HG02623 (cell line): ENCODE measurements at regions not wholly inside any gene's neighbourhood (a gene's known extent, or its start where the extent isn't known, plus 50 kb on each side); places are given as distances from the start of the nearest gene placed in this dataset.
A peak's percentile ranks its signal among the peaks of the same experiment; 100 is the strongest.

Source experiments
- ATAC-seq: cut with Tn5 transposase; IDR thresholded peaks from one replicate; pipeline ENCODE4 v1.9.1; 2021; ENCODE audit warnings: moderate library complexity; ENCODE audit not compliant: unreplicated experiment

- ATAC-seq, result no peak
Observed at GRCh38 chr3:72313308-72313707, 528.4 kb upstream of the PROK2 start.

GRCh38 chr3:72312339-72312738, 527.4 kb upstream of the PROK2 start:
- ATAC-seq, result no peak

DNA sequence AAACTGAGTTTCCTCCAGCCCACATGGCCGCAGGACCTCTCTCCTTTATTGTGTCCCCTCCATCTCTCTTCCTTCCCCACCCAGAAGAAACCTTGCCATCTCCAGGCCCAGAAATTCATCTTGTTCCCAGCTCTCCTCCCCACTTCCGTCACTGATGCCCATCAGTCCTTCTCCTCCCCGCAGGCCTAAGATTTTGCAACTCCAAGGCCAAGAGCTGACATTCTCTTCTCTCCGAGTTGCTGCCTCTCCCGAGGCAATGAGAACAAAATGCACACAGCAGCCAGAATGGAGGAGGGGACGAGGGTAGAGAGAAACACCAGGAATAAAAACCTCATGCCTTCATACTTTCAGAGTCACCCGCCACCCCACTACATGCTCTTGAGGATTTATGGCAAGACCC, 526.5 kb upstream of the PROK2 start:
- no peak for ATAC-seq

DNA sequence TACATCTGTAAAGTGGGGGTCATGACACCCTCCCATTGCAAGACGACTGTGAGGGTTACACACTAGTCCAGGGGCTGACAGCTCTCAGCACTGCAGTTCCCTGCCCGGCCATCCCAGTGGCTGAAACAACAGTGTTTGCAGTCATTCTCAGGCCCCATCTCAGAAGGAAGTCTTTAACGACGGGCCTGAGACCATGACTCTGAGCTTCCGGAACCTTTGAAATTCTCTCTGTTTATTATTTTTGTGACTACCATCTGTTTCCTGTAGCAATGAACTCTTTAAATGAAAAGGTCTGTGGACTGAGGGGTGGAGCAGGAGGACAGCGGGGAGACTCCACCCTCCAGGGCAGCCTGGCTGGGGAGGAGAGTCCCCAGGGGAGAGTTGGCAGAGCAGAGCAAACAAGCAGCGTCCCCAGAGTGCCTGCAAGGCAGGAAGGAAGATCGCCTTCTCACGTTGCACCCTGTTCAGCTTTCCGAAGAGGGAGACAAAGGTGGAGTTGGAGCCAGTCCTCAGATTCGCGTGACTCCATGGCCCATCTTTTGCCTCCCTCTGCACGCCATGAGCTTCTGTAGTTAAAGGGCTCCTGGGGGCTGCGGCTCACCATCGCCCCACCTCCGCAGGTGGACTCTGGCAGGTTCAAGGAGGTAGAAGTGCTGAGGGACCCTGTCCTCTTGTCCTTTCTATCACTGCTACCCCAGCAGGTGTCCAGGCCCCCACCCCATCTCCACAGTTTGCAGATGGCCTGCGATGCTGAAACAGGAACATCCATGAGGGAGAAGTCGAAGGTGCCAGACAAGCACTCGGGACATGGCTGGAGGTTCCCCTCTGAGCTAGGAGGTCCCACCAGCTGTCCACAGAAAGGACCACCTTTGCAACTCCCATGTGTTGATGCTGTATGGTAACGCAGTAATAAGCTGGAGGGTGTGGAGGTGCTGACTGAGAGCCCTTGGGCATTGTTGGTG, 525.8 kb upstream of the PROK2 start:
- peak; percentile 93 for ATAC-seq

GRCh38 chr3:72309661-72310418, 524.9 kb upstream of the PROK2 start:
- ATAC-seq, result no peak

DNA sequence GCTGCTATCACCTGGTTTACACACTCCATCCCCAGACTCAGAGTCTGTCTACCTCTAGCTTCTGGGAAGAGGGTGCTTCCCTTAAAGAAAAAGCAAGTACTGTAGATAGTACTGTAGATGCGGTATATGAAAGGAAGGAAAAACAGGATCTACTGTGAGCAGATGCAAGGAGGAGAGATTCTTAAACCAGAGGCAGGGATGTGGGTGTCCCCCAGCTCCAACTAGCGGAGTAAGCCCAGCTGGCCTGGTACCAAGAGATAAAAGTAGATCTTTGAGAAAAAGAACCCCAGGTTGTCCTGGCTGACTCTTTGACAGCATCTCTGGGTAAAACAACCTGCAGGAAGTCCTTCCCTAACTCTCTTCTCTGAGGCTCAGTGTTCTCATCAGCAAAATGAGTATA, 523.7 kb upstream of the PROK2 start:
- no peak for ATAC-seq

DNA sequence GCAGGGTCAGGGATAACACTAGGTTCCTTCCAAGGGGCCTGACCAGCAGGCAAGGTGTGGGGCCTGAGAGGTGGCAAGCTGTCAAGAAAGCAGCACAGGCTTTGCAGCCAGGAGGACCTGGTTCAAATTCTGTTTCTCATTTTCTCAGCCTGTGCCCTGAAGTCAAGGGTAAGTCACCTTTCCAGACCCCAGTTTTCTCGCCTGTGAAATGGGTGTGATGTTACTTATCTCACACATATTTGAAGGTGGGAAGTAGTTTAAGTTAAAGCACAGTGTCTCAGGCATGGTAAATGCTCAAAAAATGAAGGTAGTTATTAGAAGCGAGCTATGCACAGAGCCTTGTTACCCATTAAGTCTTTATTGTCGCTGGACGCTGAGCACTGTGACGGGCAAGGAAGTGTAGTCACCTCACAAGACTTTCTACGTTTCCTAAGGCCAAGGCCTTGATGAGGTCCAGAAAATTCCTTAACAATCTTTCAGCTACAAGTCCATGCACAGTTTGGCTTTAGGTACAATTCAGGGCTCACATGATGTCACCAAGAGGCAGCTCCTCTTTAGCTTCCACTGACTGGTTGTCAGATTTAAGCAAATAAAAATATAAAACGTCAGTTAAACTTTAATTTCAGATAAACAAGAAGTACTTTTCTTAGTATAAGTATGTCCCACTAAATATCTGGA, 522.6 kb upstream of the PROK2 start:
- no peak for ATAC-seq

DNA sequence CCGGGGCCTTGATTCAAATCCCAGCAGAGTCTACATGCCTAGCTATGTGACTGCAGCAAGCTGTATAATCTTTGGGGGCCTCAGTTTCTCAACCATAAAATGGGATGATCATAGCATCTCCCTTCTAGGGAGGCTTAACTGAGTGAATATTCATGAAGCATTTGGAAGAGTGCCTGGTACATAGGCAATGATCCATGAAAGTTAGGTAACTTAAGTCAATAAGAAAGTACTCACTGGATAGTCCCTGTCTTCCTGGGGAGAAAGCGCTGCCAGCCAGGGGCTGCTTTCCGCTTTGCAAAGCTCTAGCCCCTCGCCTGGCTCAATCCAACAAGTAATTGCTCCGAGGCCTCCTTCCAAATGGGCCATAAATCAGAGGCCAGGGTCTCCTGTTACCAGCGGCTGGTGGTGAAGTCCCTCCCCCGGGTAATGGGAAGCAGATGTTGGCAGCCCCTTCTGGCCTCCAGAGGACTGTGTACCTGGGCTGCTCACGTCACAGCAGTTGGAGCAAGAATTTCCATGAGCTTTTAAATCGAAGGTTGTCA, 521.9 kb upstream of the PROK2 start:
- ATAC-seq, result no peak

- no peak for ATAC-seq
Observed at GRCh38 chr3:72303926-72304325, 519.0 kb upstream of the PROK2 start.

GRCh38 chr3:72301779-72302178, 516.8 kb upstream of the PROK2 start:
- ATAC-seq, result no peak

DNA sequence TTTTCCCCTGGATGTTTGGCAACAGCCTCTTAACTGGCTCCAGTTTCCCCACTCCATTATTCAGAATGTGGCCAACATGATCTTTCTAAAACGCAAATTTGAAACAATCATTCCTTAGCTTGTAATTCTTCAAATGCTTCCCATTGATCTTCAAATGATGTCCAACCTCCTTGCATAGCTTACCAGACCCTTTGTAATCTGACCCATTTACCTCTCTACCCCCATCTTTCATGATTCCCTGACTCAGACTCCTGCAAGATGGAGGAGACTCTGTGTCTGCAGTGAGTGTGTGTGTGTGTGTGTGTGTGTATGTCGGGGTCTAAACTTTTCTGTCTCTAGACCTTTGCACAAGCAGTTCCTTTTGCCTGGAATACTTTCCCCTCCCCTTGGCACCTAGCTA, 515.7 kb upstream of the PROK2 start:
- ATAC-seq, result no peak

DNA sequence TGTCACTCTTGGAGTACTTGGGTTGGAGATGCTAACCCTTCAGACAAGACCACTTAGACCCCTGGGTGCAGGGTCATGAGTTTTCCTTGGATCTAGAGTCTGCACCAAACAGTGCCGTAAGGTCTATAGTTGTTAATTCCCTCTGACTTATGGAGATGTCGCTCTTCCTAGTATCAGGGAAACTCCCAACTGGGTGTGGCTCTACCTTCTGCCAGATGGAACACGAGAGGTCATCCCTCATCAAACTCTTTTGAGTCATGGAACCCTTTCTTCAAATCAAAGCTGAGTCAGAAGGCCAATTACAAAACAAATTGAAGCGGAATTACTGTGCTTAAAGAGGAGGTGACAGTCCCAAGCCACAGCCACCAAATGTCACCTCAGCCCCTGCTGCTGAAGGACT, 514.9 kb upstream of the PROK2 start:
- no peak for ATAC-seq

DNA sequence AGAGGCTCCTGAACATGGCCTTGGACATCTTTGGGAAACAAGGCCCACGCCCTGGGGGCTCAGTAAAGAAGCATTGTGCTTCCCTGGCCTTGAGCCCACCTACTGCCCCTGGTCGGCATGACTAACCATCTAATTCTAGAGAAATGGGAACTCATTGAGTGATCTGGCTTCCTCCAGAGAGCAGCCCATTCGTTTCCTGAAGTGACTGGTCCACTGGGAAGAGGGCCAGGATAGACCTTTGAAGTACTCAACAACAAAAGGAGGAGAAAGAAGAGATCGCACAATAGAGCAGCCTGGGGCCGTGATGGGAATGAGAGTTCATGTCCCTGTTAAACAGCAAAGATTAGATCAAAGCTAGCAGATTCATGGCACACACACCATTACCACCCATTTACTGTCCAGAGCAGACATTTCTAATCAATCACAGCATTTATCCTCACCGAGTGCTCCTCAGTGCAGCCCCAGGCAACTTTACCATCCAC, 514.4 kb upstream of the PROK2 start:
- ATAC-seq, result no peak

GRCh38 chr3:72298201-72299152, 513.5 kb upstream of the PROK2 start:
- no peak for ATAC-seq

DNA sequence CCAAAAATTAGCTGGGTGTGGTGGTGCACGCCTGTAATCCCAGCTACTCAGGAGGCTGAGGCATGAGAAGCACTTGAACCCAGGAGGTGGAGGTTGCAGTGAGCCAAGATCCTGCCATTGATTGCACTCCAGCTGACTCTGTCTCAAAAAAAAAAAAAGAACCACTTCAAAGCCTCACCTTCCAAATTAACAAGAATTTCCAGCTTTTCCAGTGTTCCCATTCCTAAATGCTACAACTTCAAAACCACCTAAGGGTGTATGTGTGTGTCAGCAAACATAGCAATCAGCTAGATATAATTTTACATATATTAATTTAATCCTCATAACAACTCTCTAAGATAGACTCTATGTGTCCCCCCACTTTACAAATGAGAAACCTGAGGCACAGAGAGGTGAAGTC, 512.5 kb upstream of the PROK2 start:
- ATAC-seq, result no peak

DNA sequence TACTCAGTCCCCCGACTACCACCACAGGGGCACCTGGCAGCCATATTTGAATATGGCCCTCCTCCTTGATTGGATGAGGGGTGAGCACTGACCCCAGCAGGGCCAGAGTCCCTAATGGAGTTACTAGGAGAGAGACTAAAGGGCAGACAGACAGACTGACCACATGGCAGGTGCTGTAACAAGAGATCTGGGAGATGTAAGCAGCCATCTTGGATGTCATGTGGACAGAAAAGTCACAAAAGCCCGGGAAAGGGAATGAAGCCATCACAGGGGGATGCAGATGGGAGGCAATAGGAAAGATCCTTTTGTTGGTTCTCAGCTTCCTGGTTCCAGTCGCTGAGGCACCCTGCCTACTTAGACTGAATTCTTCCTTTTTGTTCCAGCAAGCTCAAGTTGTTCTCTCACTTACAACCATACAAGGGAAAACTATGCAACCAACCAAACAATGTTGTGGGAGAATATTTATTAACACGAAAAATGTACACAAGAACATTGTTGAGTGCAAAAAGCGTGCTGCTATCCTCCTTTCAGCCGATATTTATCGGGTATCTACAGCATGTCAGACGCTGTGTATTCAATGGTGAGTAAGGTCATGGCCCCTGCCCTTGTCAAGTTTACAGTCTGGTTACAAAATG, 511.6 kb upstream of the PROK2 start:
- no peak for ATAC-seq

DNA sequence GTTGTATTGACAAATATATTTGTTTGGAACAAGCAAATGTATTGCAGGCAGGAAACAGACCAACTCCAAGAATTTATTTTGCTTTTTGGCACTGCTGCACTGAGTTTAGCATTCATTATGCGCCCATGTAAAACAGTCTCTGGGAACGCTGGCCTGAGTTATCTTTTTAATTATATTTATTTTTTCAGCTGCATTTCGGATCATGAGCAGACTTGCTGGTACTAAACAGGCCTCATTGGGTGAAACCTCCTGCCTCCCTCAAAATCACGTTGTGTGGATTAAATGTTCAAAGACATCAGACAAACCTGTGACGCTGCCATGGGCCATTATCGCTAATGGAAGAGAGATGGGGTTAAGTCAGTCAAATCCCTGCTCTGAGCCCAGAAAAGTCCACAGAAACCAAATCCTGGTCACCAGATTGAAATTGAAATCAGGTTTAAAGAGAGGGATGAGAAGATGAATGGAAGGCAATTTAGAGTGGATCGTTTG, 511.1 kb upstream of the PROK2 start:
- ATAC-seq, result no peak

- no peak for ATAC-seq
Observed at GRCh38 chr3:72295276-72295961, 510.5 kb upstream of the PROK2 start.
